Cardiac fibroblast (primary cell): ENCODE measurements at regions not wholly inside any gene's neighbourhood (a gene's known extent, or its start where the extent isn't known, plus 50 kb on each side); places are given as distances from the start of the nearest gene placed in this dataset.

ENCODE experiments used
- DNase-seq, 2 donors: peaks; one replicate each; pipeline versions ENCODE4 v3.0.0 to v3.0.0-alpha.2; 2010; ENCODE audit warnings: low read depth in 2 of 2
- H3K4me3 ChIP-seq, 2 donors: replicated peaks in 1 of 2; 1 replicate in 1 of 2; 2 replicates in 1 of 2; pipeline ENCODE4 v1.5.1; 2011; ENCODE audit warnings: low read depth in 2 of 2, low read length in 2 of 2, mild to moderate bottlenecking in 2 of 2, moderate library complexity in 1 of 2
- CTCF ChIP-seq: IDR thresholded peaks from one replicate; pipeline ENCODE4 v1.5.1; 2011; ENCODE audit warnings: low read depth, mild to moderate bottlenecking, low read length, inconsistent platforms

- no peak overlapping the region for H3K4me3 ChIP-seq
- DNase-seq, result peak; percentile 80 to 88
- TF ChIP-seq CTCF, result no peak
Measured at GRCh38 chr10:59006511-59007306, 169.7 kb upstream of the PHYHIPL start.

GRCh38 chr10:59007307-59008025 is 169.0 kb upstream of the PHYHIPL start:
- H3K4me3 ChIP-seq, result no peak overlapping the region
- no peak for DNase-seq
- TF ChIP-seq CTCF, result no peak

GRCh38 chr10:59008452-59008851 is 168.0 kb upstream of the PHYHIPL start:
- DNase-seq, result no peak
- H3K4me3 ChIP-seq, result no peak overlapping the region
- no peak for TF ChIP-seq CTCF

- H3K4me3 ChIP-seq, result no peak overlapping the region
- no peak for TF ChIP-seq CTCF
- DNase-seq, result no peak
Measured at GRCh38 chr10:59011972-59012632, 164.3 kb upstream of the PHYHIPL start.

GRCh38 chr10:59012839-59013238 is 163.6 kb upstream of the PHYHIPL start:
- H3K4me3 ChIP-seq, result no peak overlapping the region
- DNase-seq, result no peak
- no peak for TF ChIP-seq CTCF

- no peak for TF ChIP-seq CTCF
- no peak for DNase-seq
Measured at GRCh38 chr10:59016043-59016442, 160.4 kb upstream of the PHYHIPL start.

More at GRCh38 chr10:59016043-59016442, 160.4 kb upstream of the PHYHIPL start:
- H3K4me3 ChIP-seq, result no peak overlapping the region
